ENCODE measurements at regions not wholly inside any gene's neighbourhood (a gene's known extent, or its start where the extent isn't known, plus 50 kb on each side); places are given as distances from the start of the nearest gene placed in this dataset.

- TF ChIP-seq, protein P1, sequence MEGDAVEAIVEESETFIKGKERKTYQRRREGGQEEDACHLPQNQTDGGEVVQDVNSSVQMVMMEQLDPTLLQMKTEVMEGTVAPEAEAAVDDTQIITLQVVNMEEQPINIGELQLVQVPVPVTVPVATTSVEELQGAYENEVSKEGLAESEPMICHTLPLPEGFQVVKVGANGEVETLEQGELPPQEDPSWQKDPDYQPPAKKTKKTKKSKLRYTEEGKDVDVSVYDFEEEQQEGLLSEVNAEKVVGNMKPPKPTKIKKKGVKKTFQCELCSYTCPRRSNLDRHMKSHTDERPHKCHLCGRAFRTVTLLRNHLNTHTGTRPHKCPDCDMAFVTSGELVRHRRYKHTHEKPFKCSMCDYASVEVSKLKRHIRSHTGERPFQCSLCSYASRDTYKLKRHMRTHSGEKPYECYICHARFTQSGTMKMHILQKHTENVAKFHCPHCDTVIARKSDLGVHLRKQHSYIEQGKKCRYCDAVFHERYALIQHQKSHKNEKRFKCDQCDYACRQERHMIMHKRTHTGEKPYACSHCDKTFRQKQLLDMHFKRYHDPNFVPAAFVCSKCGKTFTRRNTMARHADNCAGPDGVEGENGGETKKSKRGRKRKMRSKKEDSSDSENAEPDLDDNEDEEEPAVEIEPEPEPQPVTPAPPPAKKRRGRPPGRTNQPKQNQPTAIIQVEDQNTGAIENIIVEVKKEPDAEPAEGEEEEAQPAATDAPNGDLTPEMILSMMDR (IDR thresholded peaks at IDR 0.05; ENCODE audit: low read depth, low read length) = no peak
- TF ChIP-seq EZH2phosphoT487 (IDR thresholded peaks at IDR 0.05; ENCODE audit: low read depth) = no peak
- Histone ChIP-seq H3K27me3 (ENCODE audit: low read depth, low read length) (peaks cover 17% of the 10 kb centered on the region), H3K4me2 (ENCODE audit: low read length) (no peak overlapping the region), H3K9me3 (ENCODE audit: insufficient read depth, low read length) (no peaks in the 10 kb centered on the region; the same call in 1 of the 2 replicates), H2AFZ (ENCODE audit: low read depth, low read length) (no peak overlapping the region), H3K79me2 (ENCODE audit: low read length) (no peaks in the 10 kb centered on the region), H3K9ac (ENCODE audit: low read length) (no peak overlapping the region), H3K4me1 (ENCODE audit: low read length) (peaks cover 4% of the 10 kb centered on the region; the same call in 1 of the 2 replicates), H3K27ac (ENCODE audit: low read length) (no peak overlapping the region), H3K4me3 (ENCODE audit: low read length) (no peak overlapping the region), H3K36me3 (replicated peaks; ENCODE audit: low read depth, low read length) (no peaks in the 10 kb centered on the region), H4K20me1 (ENCODE audit: insufficient read depth, low read length) (no peaks in the 10 kb centered on the region)
Measured at GRCh38 chr4:38449506-38450174, 214.4 kb upstream of the KLF3 start.

DNA sequence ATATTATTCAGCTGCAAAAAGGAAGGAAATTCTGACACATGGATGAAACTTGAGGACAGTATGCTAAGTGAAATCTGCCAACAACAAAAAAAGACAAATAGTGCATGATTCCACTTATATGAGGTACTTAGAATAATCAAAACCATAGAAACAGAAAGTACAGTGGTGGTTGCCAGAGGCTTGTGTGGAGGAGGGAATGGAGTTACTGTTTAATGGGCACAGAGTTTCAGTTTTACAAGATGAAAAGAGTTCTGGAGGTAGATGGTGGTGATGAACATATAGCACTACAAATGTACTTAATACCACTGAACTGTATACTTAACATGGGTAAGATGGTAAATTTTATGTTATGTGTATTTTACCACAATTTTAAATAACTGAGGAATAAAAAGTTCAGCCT, 212.0 kb upstream of the KLF3 start:
- Histone ChIP-seq H3K9me3 (ENCODE audit: insufficient read depth, low read length) (no peaks in the 10 kb centered on the region; the same call in 1 of the 2 replicates), H4K20me1 (ENCODE audit: insufficient read depth, low read length) (no peaks in the 10 kb centered on the region), H3K27ac (ENCODE audit: low read length) (no peak overlapping the region), H3K79me2 (ENCODE audit: low read length) (no peaks in the 10 kb centered on the region), H3K4me1 (ENCODE audit: low read length) (peaks cover 15% of the 10 kb centered on the region), H2AFZ (ENCODE audit: low read depth, low read length) (no peak overlapping the region), H3K4me2 (ENCODE audit: low read length) (no peak overlapping the region), H3K27me3 (ENCODE audit: low read depth, low read length) (peaks cover 35% of the 10 kb centered on the region), H3K9ac (ENCODE audit: low read length) (no peak overlapping the region), H3K36me3 (replicated peaks; ENCODE audit: low read depth, low read length) (no peaks in the 10 kb centered on the region), H3K4me3 (ENCODE audit: low read length) (no peak overlapping the region)
- TF ChIP-seq, protein P1 (IDR thresholded peaks at IDR 0.05; ENCODE audit: low read depth, low read length) = no peak
- no peak for TF ChIP-seq EZH2phosphoT487 (IDR thresholded peaks at IDR 0.05; ENCODE audit: low read depth)

- no peaks in the 10 kb centered on the region for H3K79me2 ChIP-seq (ENCODE audit: low read length)
- H3K4me2 ChIP-seq (ENCODE audit: low read length) = no peak overlapping the region
- no peak overlapping the region for H2AFZ ChIP-seq (ENCODE audit: low read depth, low read length)
- no peaks in the 10 kb centered on the region for H3K36me3 ChIP-seq (replicated peaks; ENCODE audit: low read depth, low read length)
- H3K9ac ChIP-seq (ENCODE audit: low read length) = no peak overlapping the region
- H4K20me1 ChIP-seq (ENCODE audit: insufficient read depth, low read length) = no peaks in the 10 kb centered on the region
- no peak overlapping the region for H3K4me3 ChIP-seq (ENCODE audit: low read length)
- H3K4me1 ChIP-seq (ENCODE audit: low read length) = peaks cover 15% of the 10 kb centered on the region
- H3K9me3 ChIP-seq (ENCODE audit: insufficient read depth, low read length) = no peaks in the 10 kb centered on the region; the same call in 1 of the 2 replicates
- TF ChIP-seq EZH2phosphoT487 (IDR thresholded peaks at IDR 0.05; ENCODE audit: low read depth) = no peak
- TF ChIP-seq, protein P1 (IDR thresholded peaks at IDR 0.05; ENCODE audit: low read depth, low read length) = no peak
- H3K27ac ChIP-seq (ENCODE audit: low read length) = no peak overlapping the region
- H3K27me3 ChIP-seq (ENCODE audit: low read depth, low read length) = peaks cover 39% of the 10 kb centered on the region
Measured at GRCh38 chr4:38452542-38452941, 211.5 kb upstream of the KLF3 start.

GRCh38 chr4:38453253-38453881, 210.6 kb upstream of the KLF3 start:
- H3K36me3 ChIP-seq (replicated peaks; ENCODE audit: low read depth, low read length) = no peaks in the 10 kb centered on the region
- H3K4me2 ChIP-seq (ENCODE audit: low read length) = no peak overlapping the region
- no peaks in the 10 kb centered on the region for H4K20me1 ChIP-seq (ENCODE audit: insufficient read depth, low read length)
- no peak overlapping the region for H2AFZ ChIP-seq (ENCODE audit: low read depth, low read length)
- H3K9me3 ChIP-seq (ENCODE audit: insufficient read depth, low read length) = no peaks in the 10 kb centered on the region; the same call in 1 of the 2 replicates
- no peak overlapping the region for H3K27ac ChIP-seq (ENCODE audit: low read length)
- peaks cover 39% of the 10 kb centered on the region for H3K27me3 ChIP-seq (ENCODE audit: low read depth, low read length)
- H3K4me3 ChIP-seq (ENCODE audit: low read length) = no peak overlapping the region
- no peaks in the 10 kb centered on the region for H3K79me2 ChIP-seq (ENCODE audit: low read length)
- TF ChIP-seq EZH2phosphoT487 (IDR thresholded peaks at IDR 0.05; ENCODE audit: low read depth) = no peak
- TF ChIP-seq, protein P1 (IDR thresholded peaks at IDR 0.05; ENCODE audit: low read depth, low read length) = no peak
- peaks cover 15% of the 10 kb centered on the region for H3K4me1 ChIP-seq (ENCODE audit: low read length)
- no peak overlapping the region for H3K9ac ChIP-seq (ENCODE audit: low read length)
